A673 (cell line): ENCODE measurements at regions not wholly inside any gene's neighbourhood (a gene's known extent, or its start where the extent isn't known, plus 50 kb on each side); places are given as distances from the start of the nearest gene placed in this dataset.
"Not testable (repeated sequence)": the region's sequence is repeated elsewhere in the genome, so short reads cannot be mapped to it uniquely, and the experiment has no call there.

Experiments
- BruUV-seq: library from RNA; stranded (reverse); fragments of 400-500 nt; replicated peaks from 2 replicates; lab custom pipeline; 2021; lab: Mats Ljungman, UMichigan
- CTCF ChIA-PET: fragments of 300-600 bp; sonication (Branson Sonifier 250); formaldehyde crosslinking; loops from one replicate; lab custom pipeline; 2022; ENCODE audit warnings: antibody characterized with exemption; lab: Charles Lee
- POLR2A ChIA-PET: fragments of 300-600 bp; sonication (Branson Sonifier 250); formaldehyde crosslinking; loops from one replicate; lab custom pipeline; 2022; ENCODE audit warnings: antibody characterized with exemption; ENCODE audit not compliant: low non-redundant PET; lab: Charles Lee
- DNase-seq: peaks from one replicate; pipeline ENCODE4 v3.0.0-alpha.2; 2015; ENCODE audit warnings: low spot score
- H3K27ac ChIP-seq: fragments of 200-600 bp; sonication (generic); 2 replicates; pipeline ENCODE4 v1.5.1; 2016; ENCODE audit warnings: mixed run types, low read depth, mild to moderate bottlenecking, mixed read lengths, antibody characterized with exemption, low read length; ENCODE audit not compliant: poor library complexity, severe bottlenecking
- H3K27me3 ChIP-seq: fragments of 200-600 bp; sonication (generic); replicated peaks from 2 replicates; pipeline ENCODE4 v1.6.1; 2017; ENCODE audit warnings: mixed run types, low read depth, mild to moderate bottlenecking, mixed read lengths, antibody characterized with exemption, low read length; ENCODE audit not compliant: insufficient read depth, poor library complexity
- H3K36me3 ChIP-seq: fragments of 200-600 bp; sonication (generic); 2 replicates; pipeline ENCODE4 v1.6.1; 2016; ENCODE audit warnings: mixed run types, mild to moderate bottlenecking, mixed read lengths, antibody characterized with exemption, low read length; ENCODE audit not compliant: insufficient read depth, poor library complexity, severe bottlenecking
- H3K4me1 ChIP-seq: fragments of 200-600 bp; sonication (generic); 2 replicates; pipeline ENCODE4 v1.6.1; 2017; ENCODE audit warnings: mixed run types, mild to moderate bottlenecking, mixed read lengths, antibody characterized with exemption, low read length; ENCODE audit not compliant: insufficient read depth, poor library complexity, severe bottlenecking
- H3K4me3 ChIP-seq: fragments of 200-600 bp; sonication (generic); 2 replicates; pipeline ENCODE4 v1.5.1; 2016; ENCODE audit warnings: low read depth, mixed run types, mild to moderate bottlenecking, mixed read lengths, low read length; ENCODE audit not compliant: poor library complexity, severe bottlenecking
- H3K9me3 ChIP-seq: fragments of 200-600 bp; sonication (generic); 2 replicates; pipeline ENCODE4 v1.6.1; 2016; ENCODE audit warnings: mixed run types, low read depth, mild to moderate bottlenecking, mixed read lengths, antibody characterized with exemption, low read length; ENCODE audit not compliant: poor library complexity, severe bottlenecking
- intact Hi-C: fragments of 100-400 bp; cut with micrococcal nuclease; formaldehyde crosslinking; loops from one replicate; pipeline ENCODE4 v1.10.0; 2022; ENCODE audit not compliant: unreplicated experiment

DNA sequence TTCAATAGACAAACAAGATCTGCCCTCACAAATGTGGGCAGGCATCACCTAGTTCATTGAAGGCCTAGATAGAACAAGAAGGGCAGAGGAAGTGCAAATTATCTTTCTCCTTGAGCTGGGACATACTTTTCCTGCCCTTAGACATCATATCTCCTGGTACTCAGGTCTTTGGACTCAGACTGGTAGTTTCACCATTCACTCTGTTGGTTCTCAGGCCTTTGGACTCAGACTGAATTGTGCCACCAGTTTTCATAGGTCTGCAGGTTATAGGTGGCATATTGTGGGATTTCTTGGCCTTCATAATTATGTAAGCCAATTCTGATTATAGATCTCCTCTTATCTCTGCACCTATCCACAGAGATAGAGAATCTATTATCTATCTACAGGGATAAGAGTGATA, 54.6 kb upstream of the GOLGA8Q start:
- H3K9me3 ChIP-seq, CTCF ChIA-PET, intact Hi-C loops, BruUV-seq, DNase-seq, H3K4me1 ChIP-seq, POLR2A ChIA-PET, H3K27me3 ChIP-seq, H3K36me3 ChIP-seq, H3K27ac ChIP-seq, H3K4me3 ChIP-seq: not testable (repeated sequence)

DNA sequence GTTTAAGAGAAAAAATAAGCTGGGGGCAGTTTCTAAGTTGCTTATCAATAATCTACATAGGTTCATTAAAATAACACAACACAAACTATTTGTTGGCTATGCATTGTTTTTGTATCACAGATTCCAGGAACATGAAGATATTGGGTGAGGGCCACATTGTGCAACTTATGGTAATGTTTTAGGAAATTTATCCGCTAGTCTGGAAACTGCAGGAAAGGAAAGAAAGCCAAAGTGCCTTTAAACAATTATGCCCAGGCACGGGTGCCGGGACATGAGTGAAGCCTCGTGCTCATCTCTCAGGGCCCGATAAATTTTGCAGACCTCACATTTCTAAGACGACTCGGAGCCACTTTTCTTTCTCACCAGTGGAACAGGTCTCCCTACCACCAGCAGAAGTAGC, 52.6 kb upstream of the GOLGA8Q start:
- H3K4me1 ChIP-seq, H3K27me3 ChIP-seq, BruUV-seq, H3K9me3 ChIP-seq, H3K4me3 ChIP-seq, H3K36me3 ChIP-seq, intact Hi-C loops, DNase-seq, H3K27ac ChIP-seq, CTCF ChIA-PET, POLR2A ChIA-PET: not testable (repeated sequence)

DNA sequence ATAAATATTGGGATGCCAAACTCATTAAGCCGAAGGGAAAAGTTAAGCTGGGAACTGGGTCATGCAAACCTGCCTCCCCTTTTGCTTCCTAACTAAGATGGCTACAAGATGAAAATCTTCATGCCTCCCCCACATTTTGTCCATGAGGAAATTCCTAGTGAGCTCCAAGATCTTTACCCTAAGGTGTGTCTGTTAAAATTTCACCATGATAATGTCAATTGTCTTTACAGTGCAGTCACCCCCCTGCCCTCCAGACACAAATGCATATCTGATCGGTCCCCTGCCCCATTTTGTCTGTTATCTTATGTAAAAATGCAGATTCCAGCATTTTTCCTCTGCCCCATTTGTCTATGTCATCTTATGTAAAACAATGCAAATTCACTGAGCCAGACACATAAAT, 51.3 kb upstream of the GOLGA8Q start:
- H3K4me1 ChIP-seq, DNase-seq, H3K27ac ChIP-seq, BruUV-seq, H3K27me3 ChIP-seq, H3K9me3 ChIP-seq, POLR2A ChIA-PET, CTCF ChIA-PET, intact Hi-C loops, H3K36me3 ChIP-seq, H3K4me3 ChIP-seq: not testable (repeated sequence)
